Esophagus (tissue), 2 donors: ENCODE measurements at regions not wholly inside any gene's neighbourhood (a gene's known extent, or its start where the extent isn't known, plus 50 kb on each side); places are given as distances from the start of the nearest gene placed in this dataset.

ENCODE experiments used
- H3K27ac ChIP-seq, 2 donors: one replicate each; pipeline ENCODE4 v1.5.1; 2013; ENCODE audit warnings: low read depth in 2 of 2, mild to moderate bottlenecking in 2 of 2, inconsistent platforms in 1 of 2, low read length in 1 of 2, moderate library complexity in 1 of 2
- H3K27me3 ChIP-seq, 2 donors: one replicate each; pipeline ENCODE4 v1.6.1; 2013; ENCODE audit warnings: low read length in 2 of 2, control low read depth in 1 of 2, mild to moderate bottlenecking in 1 of 2; ENCODE audit not compliant: insufficient read depth in 2 of 2, control insufficient read depth in 1 of 2
- H3K36me3 ChIP-seq, 2 donors: one replicate each; pipeline ENCODE4 v1.6.1; 2013; ENCODE audit warnings: low read length in 1 of 2; ENCODE audit not compliant: control insufficient read depth in 2 of 2, insufficient read depth in 2 of 2
- H3K4me1 ChIP-seq, 2 donors: one replicate each; pipeline ENCODE4 v1.6.1; 2013; ENCODE audit warnings: low read length in 1 of 2; ENCODE audit not compliant: control insufficient read depth in 2 of 2, insufficient read depth in 2 of 2
- H3K4me3 ChIP-seq, 2 donors: one replicate each; pipeline ENCODE4 v1.5.1; 2013; ENCODE audit warnings: low read length in 2 of 2, mild to moderate bottlenecking in 2 of 2, low read depth in 1 of 2, moderate library complexity in 1 of 2
- H3K9me3 ChIP-seq, 2 donors: one replicate each; pipeline ENCODE4 v1.6.1; 2013; ENCODE audit warnings: mild to moderate bottlenecking in 2 of 2, low read depth in 1 of 2, low read length in 1 of 2, moderate library complexity in 1 of 2; ENCODE audit not compliant: control insufficient read depth in 2 of 2, insufficient read depth in 1 of 2
- WGBS, 2 donors: extraction: QIAGEN DNeasy Blood & Tissue Kit; methylation state at CpG; one replicate each; pipeline ENCODE4 v1.1.7; 2013; 5-methylcytosine and 5-hydroxymethylcytosine counted together
- donor health status: healthy with polysubstance abuse.
- donor health status: Bipolar disorder and iron deficiency.

- H3K27ac ChIP-seq = no peak overlapping the region
- WGBS, 2 donors = 37 to 51% methylated on average over 3 of the region's 3 CpGs
- no peaks in the 10 kb centered on the region for H3K9me3 ChIP-seq
- no peaks in the 10 kb centered on the region for H3K4me1 ChIP-seq
- H3K4me3 ChIP-seq = no peak overlapping the region
- H3K27me3 ChIP-seq = no peaks in the 10 kb centered on the region
- H3K36me3 ChIP-seq = no peaks in the 10 kb centered on the region
Observed at GRCh38 chr4:182169987-182170386, 73.2 kb upstream of the TENM3 start.

DNA sequence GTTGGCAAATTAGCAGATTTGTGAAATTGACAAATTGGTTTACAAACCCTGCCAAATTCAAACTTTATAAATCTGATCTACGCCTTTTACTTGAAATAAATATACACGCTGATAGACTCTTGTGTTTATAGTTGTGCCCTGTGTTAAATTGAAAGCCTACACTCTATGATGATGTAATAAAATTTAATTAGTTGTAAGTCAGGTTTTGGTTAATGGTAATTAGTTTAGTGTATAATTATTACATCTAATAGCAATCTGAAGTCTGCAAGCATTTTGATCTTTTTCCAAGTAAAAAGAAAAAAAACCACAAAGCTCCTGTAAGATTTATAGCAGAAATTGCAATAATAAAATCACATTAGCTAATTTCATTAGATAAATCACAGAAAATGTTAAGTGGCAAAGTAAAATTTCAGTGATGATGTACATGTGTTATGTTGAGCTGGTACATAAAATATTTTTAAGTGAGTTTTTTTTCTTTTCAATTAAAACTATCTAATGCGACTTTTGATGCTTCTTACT, 72.7 kb upstream of the TENM3 start:
- no peaks in the 10 kb centered on the region for H3K27me3 ChIP-seq
- H3K4me3 ChIP-seq = no peak overlapping the region
- WGBS, 2 donors = 57 to 66% methylated on average over 3 of the region's 3 CpGs
- H3K36me3 ChIP-seq = no peaks in the 10 kb centered on the region
- H3K9me3 ChIP-seq = no peaks in the 10 kb centered on the region
- H3K4me1 ChIP-seq = no peaks in the 10 kb centered on the region
- no peak overlapping the region for H3K27ac ChIP-seq

DNA sequence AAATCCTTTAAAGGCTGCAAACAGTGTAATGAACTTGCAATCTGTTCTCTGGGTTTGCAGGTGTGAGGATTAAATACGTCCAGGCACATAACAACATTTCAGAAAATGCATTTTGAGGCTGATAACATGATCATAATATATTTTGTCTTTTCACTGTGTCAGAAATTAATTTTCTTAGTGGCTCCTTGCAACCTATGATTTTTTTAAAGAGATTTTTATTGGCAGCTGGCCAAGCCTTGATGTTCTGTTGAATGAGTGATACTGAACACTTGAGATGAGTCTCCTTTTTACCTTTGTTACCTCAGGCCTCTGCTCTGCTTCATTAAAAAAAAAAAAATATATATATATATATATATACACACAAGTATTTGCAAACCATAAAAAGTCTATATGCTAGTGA, 68.2 kb upstream of the TENM3 start:
- Histone ChIP-seq H3K27ac (no peak overlapping the region), H3K36me3 (no peaks in the 10 kb centered on the region)
- WGBS, 2 donors = 88 to 93% methylated on average over 1 of the region's 1 CpG

GRCh38 chr4:182175788-182176519, 67.2 kb upstream of the TENM3 start:
- Histone ChIP-seq H3K4me1 (no peaks in the 10 kb centered on the region), H3K27ac (no peak overlapping the region), H3K4me3 (no peak overlapping the region), H3K36me3 (no peaks in the 10 kb centered on the region), H3K27me3 (no peaks in the 10 kb centered on the region), H3K9me3 (no peaks in the 10 kb centered on the region)
- WGBS, 2 donors = 83 to 84% methylated on average over 19 of the region's 19 CpGs

More for the DNA sequence above, 68.2 kb upstream of the TENM3 start:
- H3K4me3 ChIP-seq = no peak overlapping the region
- H3K4me1 ChIP-seq = no peaks in the 10 kb centered on the region
- no peaks in the 10 kb centered on the region for H3K27me3 ChIP-seq
- H3K9me3 ChIP-seq = no peaks in the 10 kb centered on the region

DNA sequence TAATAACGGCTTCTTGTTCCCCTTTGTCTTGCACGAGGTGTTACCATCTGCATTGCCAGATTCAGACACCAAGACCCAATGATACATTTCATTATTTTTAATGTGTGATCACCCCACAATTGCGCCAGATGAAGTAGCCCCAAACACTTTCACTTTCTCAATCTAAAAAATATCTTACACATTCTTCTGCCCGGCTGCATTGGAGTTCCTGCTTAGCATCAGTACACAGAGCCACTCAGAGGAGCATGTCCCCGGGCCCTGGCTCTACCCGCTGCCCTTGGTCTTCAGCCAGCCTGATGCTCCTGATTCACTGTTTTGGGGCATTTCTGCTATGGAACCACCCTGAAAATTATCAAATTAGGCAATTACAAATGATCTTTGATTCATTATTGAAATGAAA, 66.0 kb upstream of the TENM3 start:
- H3K4me3 ChIP-seq = no peak overlapping the region
- no peaks in the 10 kb centered on the region for H3K27me3 ChIP-seq
- H3K27ac ChIP-seq = no peak overlapping the region
- 81% methylated on average over 6 of the region's 6 CpGs for WGBS, 2 donors
- no peaks in the 10 kb centered on the region for H3K9me3 ChIP-seq
- no peaks in the 10 kb centered on the region for H3K4me1 ChIP-seq
- no peaks in the 10 kb centered on the region for H3K36me3 ChIP-seq

GRCh38 chr4:182179105-182179504, 64.1 kb upstream of the TENM3 start:
- Histone ChIP-seq H3K27me3 (no peaks in the 10 kb centered on the region), H3K4me3 (no peak overlapping the region), H3K9me3 (no peaks in the 10 kb centered on the region), H3K36me3 (no peaks in the 10 kb centered on the region), H3K4me1 (no peaks in the 10 kb centered on the region), H3K27ac (no peak overlapping the region)
- 41 to 59% methylated on average over 1 of the region's 1 CpG for WGBS, 2 donors

DNA sequence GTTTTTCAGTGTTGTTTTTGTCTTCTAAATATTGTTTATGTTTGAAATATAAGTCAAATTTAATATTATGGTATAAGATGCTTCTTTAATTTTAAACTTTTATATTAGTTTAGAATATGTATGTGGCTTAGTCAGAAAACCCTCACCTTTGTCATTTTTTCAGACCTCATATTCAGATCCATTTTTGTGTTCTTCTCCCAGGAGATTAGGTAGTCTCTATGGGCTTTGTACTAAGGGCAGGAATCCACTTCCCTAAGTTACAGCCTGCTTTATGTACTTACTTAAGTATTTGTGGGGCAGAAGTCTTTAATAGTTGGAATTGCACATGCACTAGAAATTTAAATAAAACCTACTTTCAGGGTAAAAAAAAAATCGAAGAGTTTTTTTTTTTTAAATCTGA, 63.5 kb upstream of the TENM3 start:
- Histone ChIP-seq H3K27ac (no peak overlapping the region), H3K4me3 (no peak overlapping the region), H3K27me3 (no peaks in the 10 kb centered on the region), H3K4me1 (no peaks in the 10 kb centered on the region), H3K36me3 (no peaks in the 10 kb centered on the region), H3K9me3 (no peaks in the 10 kb centered on the region)
- 70 to 73% methylated on average over 1 of the region's 1 CpG for WGBS, 2 donors

DNA sequence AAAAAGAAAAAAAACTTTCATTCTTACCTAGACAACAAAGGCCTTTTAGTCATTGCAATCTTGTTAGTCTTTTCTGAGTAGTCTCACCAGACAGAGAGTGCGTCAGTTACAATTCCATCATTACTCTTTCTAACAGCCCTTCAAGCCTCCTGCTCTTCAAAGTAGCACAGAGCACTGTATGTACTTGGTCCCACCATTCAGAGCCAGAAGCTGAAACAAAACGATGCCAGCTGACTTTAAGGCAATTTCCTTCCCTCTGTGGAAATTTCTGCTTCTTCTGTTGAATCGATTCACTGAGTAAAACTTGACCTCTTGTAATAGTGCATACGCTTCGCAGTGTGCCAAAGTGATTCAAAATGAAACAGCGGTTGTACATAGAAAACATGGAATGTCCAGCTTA, 57.7 kb upstream of the TENM3 start:
- H3K27ac ChIP-seq = no peak overlapping the region
- no peak overlapping the region for H3K4me3 ChIP-seq
- no peaks in the 10 kb centered on the region for H3K9me3 ChIP-seq
- H3K4me1 ChIP-seq = no peaks in the 10 kb centered on the region
- WGBS, 2 donors = 81 to 83% methylated on average over 6 of the region's 6 CpGs
- H3K27me3 ChIP-seq = no peaks in the 10 kb centered on the region
- no peaks in the 10 kb centered on the region for H3K36me3 ChIP-seq

- Histone ChIP-seq H3K4me3 (no peak overlapping the region), H3K9me3 (no peaks in the 10 kb centered on the region), H3K36me3 (no peaks in the 10 kb centered on the region), H3K27me3 (no peaks in the 10 kb centered on the region), H3K27ac (no peak overlapping the region), H3K4me1 (no peaks in the 10 kb centered on the region)
- WGBS, 2 donors = 15 to 31% methylated on average over 2 of the region's 2 CpGs
Observed at GRCh38 chr4:182187674-182188073, 55.5 kb upstream of the TENM3 start.

DNA sequence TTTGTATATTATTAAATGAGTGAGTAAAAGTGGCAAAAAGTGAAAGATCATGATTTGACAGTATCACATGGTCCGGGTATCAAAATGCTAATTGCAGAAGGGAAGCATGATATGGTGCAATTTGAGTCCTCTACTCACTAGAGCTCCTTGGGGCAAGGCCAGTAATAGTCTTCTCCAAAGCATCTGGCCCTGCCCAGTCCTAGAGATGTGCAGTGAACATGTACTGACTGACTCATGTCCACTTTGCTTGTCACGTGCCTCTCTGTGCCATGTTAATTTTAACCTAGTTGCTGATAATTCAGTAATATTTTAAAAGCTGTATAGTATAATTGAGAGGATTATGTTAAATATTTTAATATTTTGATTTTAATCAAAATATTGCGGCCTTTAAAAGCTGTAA, 54.6 kb upstream of the TENM3 start:
- H3K9me3 ChIP-seq = no peaks in the 10 kb centered on the region
- WGBS, 2 donors = 79 to 93% methylated on average over 3 of the region's 3 CpGs
- H3K27me3 ChIP-seq = no peaks in the 10 kb centered on the region
- no peaks in the 10 kb centered on the region for H3K36me3 ChIP-seq
- H3K4me1 ChIP-seq = no peaks in the 10 kb centered on the region
- no peak overlapping the region for H3K27ac ChIP-seq
- no peak overlapping the region for H3K4me3 ChIP-seq
